Testis (tissue), 2 donors: ENCODE measurements at regions not wholly inside any gene's neighbourhood (a gene's known extent, or its start where the extent isn't known, plus 50 kb on each side); places are given as distances from the start of the nearest gene placed in this dataset.

Experiments used
- DNase-seq: peaks from one replicate; pipeline ENCODE4 v3.0.0-alpha.2; 2019
- H3K27ac ChIP-seq, 2 donors: fragments of 200-600 bp; sonication (generic); one replicate each; pipeline ENCODE4 v1.5.1; 2019
- H3K27me3 ChIP-seq: fragments of 200-600 bp; sonication (generic); one replicate; pipeline ENCODE4 v1.5.1; 2019
- H3K36me3 ChIP-seq: fragments of 200-600 bp; sonication (generic); one replicate; pipeline ENCODE4 v1.5.1; 2017; ENCODE audit warnings: low read depth; ENCODE audit errors: missing control alignments
- H3K4me1 ChIP-seq: fragments of 200-600 bp; sonication (generic); one replicate; pipeline ENCODE4 v1.5.1; 2019
- H3K4me3 ChIP-seq, 2 donors: fragments of 200-600 bp; sonication (generic); one replicate each; pipeline ENCODE4 v1.5.1; 2017 to 2019
- H3K9me3 ChIP-seq: fragments of 200-600 bp; sonication (generic); one replicate; pipeline ENCODE4 v1.5.1; 2017
- CTCF ChIP-seq, 3 experiments: fragments of 450-650 bp in 2 of 3; fragments of 200-600 bp in 1 of 3; sonication (generic) in 1 of 3; IDR thresholded peaks; one replicate each; pipeline ENCODE4 v1.5.1; 2016 to 2019; ENCODE audit warnings: antibody characterized with exemption in 3 of 3, mild to moderate bottlenecking in 2 of 3, moderate library complexity in 1 of 3
- POLR2A ChIP-seq: fragments of 450-650 bp; IDR thresholded peaks from one replicate; pipeline ENCODE4 v1.6.1; 2017; ENCODE audit warnings: antibody characterized with exemption, mild to moderate bottlenecking, moderate library complexity
- WGBS, 2 donors: methylation state at CpG; one replicate each; pipeline ENCODE4 v1.1.5; 2018; 5-methylcytosine and 5-hydroxymethylcytosine counted together
- intact Hi-C: fragments of 100-400 bp; cut with DNase I; formaldehyde crosslinking; loops from one replicate; pipeline ENCODE4 v1.15.1; 2023; ENCODE audit warnings: low total_unique reads

- Histone ChIP-seq H3K4me1 (no peaks in the 10 kb centered on the region), H3K36me3 (no peaks in the 10 kb centered on the region), H3K9me3 (no peaks in the 10 kb centered on the region), H3K4me3 (no peak overlapping the region), H3K27ac (no peak overlapping the region), H3K27me3 (no peaks in the 10 kb centered on the region)
- intact Hi-C loops, result no loop called here
- 98 to 100% methylated on average over 4 of the region's 4 CpGs for WGBS, 2 donors
- TF ChIP-seq POLR2A (no peak), CTCF (IDR thresholded peaks at IDR 0.05) (no peak)
- no peak for DNase-seq
Observed at GRCh38 chr1:222346955-222347354, 200.9 kb downstream of the HHIPL2 start.

GRCh38 chr1:222339376-222339947 is 208.4 kb downstream of the HHIPL2 start:
- H3K4me1 ChIP-seq, result no peaks in the 10 kb centered on the region
- no peaks in the 10 kb centered on the region for H3K9me3 ChIP-seq
- DNase-seq, result no peak
- H3K4me3 ChIP-seq, result no peak overlapping the region
- H3K27me3 ChIP-seq, result no peaks in the 10 kb centered on the region
- WGBS, 2 donors, result 92 to 96% methylated on average over 7 of the region's 7 CpGs
- intact Hi-C loops, result no loop called here
- TF ChIP-seq CTCF (IDR thresholded peaks at IDR 0.05) (no peak), POLR2A (no peak)
- no peaks in the 10 kb centered on the region for H3K36me3 ChIP-seq
- no peak overlapping the region for H3K27ac ChIP-seq

- no peaks in the 10 kb centered on the region for H3K27me3 ChIP-seq
- H3K4me1 ChIP-seq, result no peaks in the 10 kb centered on the region
- no peaks in the 10 kb centered on the region for H3K36me3 ChIP-seq
- no peak for TF ChIP-seq POLR2A
- no peak for TF ChIP-seq CTCF (IDR thresholded peaks at IDR 0.05)
- WGBS, 2 donors, result 92 to 97% methylated on average over 1 of the region's 1 CpG
- DNase-seq, result no peak
- no peaks in the 10 kb centered on the region for H3K9me3 ChIP-seq
- no peak overlapping the region for H3K4me3 ChIP-seq
- no peak overlapping the region for H3K27ac ChIP-seq
- intact Hi-C loops, result no loop called here
Observed at GRCh38 chr1:222335586-222335985, 212.3 kb downstream of the HHIPL2 start.

- intact Hi-C loops, result no loop called here
Observed at GRCh38 chr1:222334026-222334680, 213.8 kb downstream of the HHIPL2 start.

More at GRCh38 chr1:222334026-222334680, 213.8 kb downstream of the HHIPL2 start:
- Histone ChIP-seq H3K4me3 (no peak overlapping the region), H3K27me3 (no peaks in the 10 kb centered on the region), H3K9me3 (no peaks in the 10 kb centered on the region), H3K36me3 (no peaks in the 10 kb centered on the region), H3K4me1 (no peaks in the 10 kb centered on the region), H3K27ac (no peak overlapping the region)
- TF ChIP-seq CTCF (IDR thresholded peaks at IDR 0.05) (no peak), POLR2A (no peak)
- DNase-seq, result no peak
- 91% methylated on average over 5 of the region's 5 CpGs for WGBS, 2 donors
